ENCODE measurements at regions not wholly inside any gene's neighbourhood (a gene's known extent, or its start where the extent isn't known, plus 50 kb on each side); places are given as distances from the start of the nearest gene placed in this dataset.

GRCh38 chr5:143509758-143510221, 106.3 kb upstream of the NR3C1 start:
- peak overlapping the region; percentile 20; the same call in 1 of the 2 replicates for H3K9ac ChIP-seq
- H3K4me1 ChIP-seq (ENCODE audit: low read depth, poor library complexity, severe bottlenecking), result peaks cover 86% of the 10 kb centered on the region
- H3K27ac ChIP-seq, result peak overlapping the region; percentile 80
- no peak for TF ChIP-seq CTCF (conservative IDR thresholded peaks at IDR 0.05; ENCODE audit: low read depth, low read length)
- H3K79me2 ChIP-seq (ENCODE audit: insufficient read depth, low read depth), result no peaks in the 10 kb centered on the region
- H3K4me3 ChIP-seq (IDR thresholded peaks at IDR 0.05; ENCODE audit: insufficient read depth, low read depth, low read length), result no peak overlapping the region
- peak overlapping the region; percentile 21; the same call in 1 of the 2 replicates for H2AFZ ChIP-seq (ENCODE audit: low read depth)
- H3K36me3 ChIP-seq (ENCODE audit: insufficient read depth), result no peaks in the 10 kb centered on the region
- H4K20me1 ChIP-seq (ENCODE audit: insufficient read depth), result no peaks in the 10 kb centered on the region
- H3K27me3 ChIP-seq (ENCODE audit: insufficient read depth, low read depth), result no peaks in the 10 kb centered on the region
- peak overlapping the region; percentile 67 for H3K4me2 ChIP-seq

GRCh38 chr5:143506836-143507552, 103.5 kb upstream of the NR3C1 start:
- H3K27me3 ChIP-seq (ENCODE audit: insufficient read depth, low read depth), result no peaks in the 10 kb centered on the region
- H3K27ac ChIP-seq, result no peak overlapping the region
- no peak overlapping the region for H3K9ac ChIP-seq
- no peak overlapping the region for H3K4me3 ChIP-seq (IDR thresholded peaks at IDR 0.05; ENCODE audit: insufficient read depth, low read depth, low read length)
- H3K36me3 ChIP-seq (ENCODE audit: insufficient read depth), result no peaks in the 10 kb centered on the region
- TF ChIP-seq CTCF (conservative IDR thresholded peaks at IDR 0.05; ENCODE audit: low read depth, low read length), result no peak
- H3K4me1 ChIP-seq (ENCODE audit: low read depth, poor library complexity, severe bottlenecking), result peaks cover 67% of the 10 kb centered on the region
- H4K20me1 ChIP-seq (ENCODE audit: insufficient read depth), result no peaks in the 10 kb centered on the region
- no peaks in the 10 kb centered on the region for H3K79me2 ChIP-seq (ENCODE audit: insufficient read depth, low read depth)
- no peak overlapping the region for H2AFZ ChIP-seq (ENCODE audit: low read depth)
- H3K4me2 ChIP-seq, result no peak overlapping the region

GRCh38 chr5:143505934-143506333, 102.4 kb upstream of the NR3C1 start:
- Histone ChIP-seq H3K79me2 (ENCODE audit: insufficient read depth, low read depth) (no peaks in the 10 kb centered on the region), H3K36me3 (ENCODE audit: insufficient read depth) (no peaks in the 10 kb centered on the region), H3K27ac (no peak overlapping the region), H2AFZ (ENCODE audit: low read depth) (no peak overlapping the region), H3K4me1 (ENCODE audit: low read depth, poor library complexity, severe bottlenecking) (peaks cover 65% of the 10 kb centered on the region), H3K4me3 (IDR thresholded peaks at IDR 0.05; ENCODE audit: insufficient read depth, low read depth, low read length) (no peak overlapping the region), H3K27me3 (ENCODE audit: insufficient read depth, low read depth) (no peaks in the 10 kb centered on the region), H3K9ac (no peak overlapping the region), H3K4me2 (no peak overlapping the region), H4K20me1 (ENCODE audit: insufficient read depth) (no peaks in the 10 kb centered on the region)
- no peak for TF ChIP-seq CTCF (conservative IDR thresholded peaks at IDR 0.05; ENCODE audit: low read depth, low read length)

GRCh38 chr5:143505354-143505753, 101.9 kb upstream of the NR3C1 start:
- H3K27me3 ChIP-seq (ENCODE audit: insufficient read depth, low read depth), result no peaks in the 10 kb centered on the region
- H2AFZ ChIP-seq (ENCODE audit: low read depth), result no peak overlapping the region
- no peak overlapping the region for H3K4me2 ChIP-seq
- H3K79me2 ChIP-seq (ENCODE audit: insufficient read depth, low read depth), result no peaks in the 10 kb centered on the region
- H3K36me3 ChIP-seq (ENCODE audit: insufficient read depth), result no peaks in the 10 kb centered on the region
- H4K20me1 ChIP-seq (ENCODE audit: insufficient read depth), result no peaks in the 10 kb centered on the region
- no peak overlapping the region for H3K4me3 ChIP-seq (IDR thresholded peaks at IDR 0.05; ENCODE audit: insufficient read depth, low read depth, low read length)
- H3K9ac ChIP-seq, result no peak overlapping the region
- no peak for TF ChIP-seq CTCF (conservative IDR thresholded peaks at IDR 0.05; ENCODE audit: low read depth, low read length)
- H3K27ac ChIP-seq, result no peak overlapping the region
- peaks cover 60% of the 10 kb centered on the region for H3K4me1 ChIP-seq (ENCODE audit: low read depth, poor library complexity, severe bottlenecking)
